Calu3 (cell line): ENCODE measurements at regions not wholly inside any gene's neighbourhood (a gene's known extent, or its start where the extent isn't known, plus 50 kb on each side); places are given as distances from the start of the nearest gene placed in this dataset.

Experiments
- BruUV-seq: library from RNA; stranded (reverse); fragments of 400-500 nt; replicated peaks from 2 replicates; lab custom pipeline; 2021; lab: Mats Ljungman, UMichigan
- CTCF ChIA-PET: fragments of 300-600 bp; sonication (Branson Sonifier 250); formaldehyde crosslinking; loops from one replicate; lab custom pipeline; 2022; ENCODE audit warnings: antibody characterized with exemption; lab: Charles Lee
- DNase-seq: peaks from one replicate; pipeline ENCODE4 v3.0.0; 2022
- H3K27ac Mint-ChIP-seq: one replicate; pipeline ENCODE4 v1.8.0; 2022; ENCODE audit warnings: mixed read lengths; ENCODE audit not compliant: unreplicated experiment
- H3K27me3 Mint-ChIP-seq: one replicate; pipeline ENCODE4 v1.8.0; 2022; ENCODE audit warnings: mixed read lengths; ENCODE audit not compliant: unreplicated experiment
- H3K36me3 Mint-ChIP-seq: one replicate; pipeline ENCODE4 v1.8.0; 2022; ENCODE audit warnings: mild to moderate bottlenecking, moderate library complexity, mixed read lengths; ENCODE audit not compliant: insufficient read depth, unreplicated experiment
- H3K4me1 Mint-ChIP-seq: one replicate; pipeline ENCODE4 v1.8.0; 2022; ENCODE audit warnings: mild to moderate bottlenecking, low read depth, mixed read lengths; ENCODE audit not compliant: unreplicated experiment
- H3K4me3 Mint-ChIP-seq: one replicate; pipeline ENCODE4 v1.8.0; 2022; ENCODE audit warnings: mild to moderate bottlenecking, low read depth, moderate library complexity, mixed read lengths; ENCODE audit not compliant: unreplicated experiment
- H3K9me3 Mint-ChIP-seq: one replicate; pipeline ENCODE4 v1.8.0; 2022; ENCODE audit warnings: low read depth, mixed read lengths; ENCODE audit not compliant: unreplicated experiment
- intact Hi-C: fragments of 100-400 bp; cut with micrococcal nuclease; formaldehyde crosslinking; loops from one replicate; pipeline ENCODE4 v1.10.0; 2022; ENCODE audit not compliant: unreplicated experiment
- TF ChIP-seq, protein P1 (sequence below): fragments of 200-600 bp; IDR thresholded peaks from one replicate; pipeline ENCODE4 v1.8.0; 2022; ENCODE audit warnings: antibody characterized with exemption; ENCODE audit not compliant: unreplicated experiment

DNA sequence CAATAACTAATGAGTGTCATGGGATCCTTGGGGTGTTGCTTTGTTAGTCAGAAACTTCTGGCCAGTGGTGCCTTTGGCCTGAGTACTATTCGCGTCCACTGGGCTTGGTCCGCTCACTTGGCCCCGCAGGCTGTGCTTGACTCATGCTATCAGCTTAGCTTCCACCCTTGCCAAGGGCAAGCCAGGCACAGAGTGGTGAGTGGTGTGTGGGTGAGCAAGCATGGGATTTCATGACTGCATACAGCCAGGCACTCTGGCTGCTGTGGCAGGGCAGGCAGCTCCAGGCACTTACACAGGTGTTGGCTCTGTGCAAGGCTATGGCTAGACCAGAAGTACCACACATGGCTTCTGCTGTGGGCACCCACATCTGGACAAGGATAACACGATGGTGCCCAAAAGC lies 1026.3 kb downstream of the PCDH19 start:
- H3K4me1 Mint-ChIP-seq, result no peaks in the 10 kb centered on the region
- TF ChIP-seq, protein P1, sequence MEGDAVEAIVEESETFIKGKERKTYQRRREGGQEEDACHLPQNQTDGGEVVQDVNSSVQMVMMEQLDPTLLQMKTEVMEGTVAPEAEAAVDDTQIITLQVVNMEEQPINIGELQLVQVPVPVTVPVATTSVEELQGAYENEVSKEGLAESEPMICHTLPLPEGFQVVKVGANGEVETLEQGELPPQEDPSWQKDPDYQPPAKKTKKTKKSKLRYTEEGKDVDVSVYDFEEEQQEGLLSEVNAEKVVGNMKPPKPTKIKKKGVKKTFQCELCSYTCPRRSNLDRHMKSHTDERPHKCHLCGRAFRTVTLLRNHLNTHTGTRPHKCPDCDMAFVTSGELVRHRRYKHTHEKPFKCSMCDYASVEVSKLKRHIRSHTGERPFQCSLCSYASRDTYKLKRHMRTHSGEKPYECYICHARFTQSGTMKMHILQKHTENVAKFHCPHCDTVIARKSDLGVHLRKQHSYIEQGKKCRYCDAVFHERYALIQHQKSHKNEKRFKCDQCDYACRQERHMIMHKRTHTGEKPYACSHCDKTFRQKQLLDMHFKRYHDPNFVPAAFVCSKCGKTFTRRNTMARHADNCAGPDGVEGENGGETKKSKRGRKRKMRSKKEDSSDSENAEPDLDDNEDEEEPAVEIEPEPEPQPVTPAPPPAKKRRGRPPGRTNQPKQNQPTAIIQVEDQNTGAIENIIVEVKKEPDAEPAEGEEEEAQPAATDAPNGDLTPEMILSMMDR, result no peak
- peaks cover 2% of the 10 kb centered on the region for H3K9me3 Mint-ChIP-seq
- no peak for DNase-seq
- intact Hi-C loops, result no loop called here
- H3K4me3 Mint-ChIP-seq, result no peak overlapping the region
- no TSS peak for BruUV-seq
- H3K36me3 Mint-ChIP-seq, result no peaks in the 10 kb centered on the region
- no peaks in the 10 kb centered on the region for H3K27me3 Mint-ChIP-seq
- CTCF ChIA-PET, result no interaction called here
- H3K27ac Mint-ChIP-seq, result no peak overlapping the region

DNA sequence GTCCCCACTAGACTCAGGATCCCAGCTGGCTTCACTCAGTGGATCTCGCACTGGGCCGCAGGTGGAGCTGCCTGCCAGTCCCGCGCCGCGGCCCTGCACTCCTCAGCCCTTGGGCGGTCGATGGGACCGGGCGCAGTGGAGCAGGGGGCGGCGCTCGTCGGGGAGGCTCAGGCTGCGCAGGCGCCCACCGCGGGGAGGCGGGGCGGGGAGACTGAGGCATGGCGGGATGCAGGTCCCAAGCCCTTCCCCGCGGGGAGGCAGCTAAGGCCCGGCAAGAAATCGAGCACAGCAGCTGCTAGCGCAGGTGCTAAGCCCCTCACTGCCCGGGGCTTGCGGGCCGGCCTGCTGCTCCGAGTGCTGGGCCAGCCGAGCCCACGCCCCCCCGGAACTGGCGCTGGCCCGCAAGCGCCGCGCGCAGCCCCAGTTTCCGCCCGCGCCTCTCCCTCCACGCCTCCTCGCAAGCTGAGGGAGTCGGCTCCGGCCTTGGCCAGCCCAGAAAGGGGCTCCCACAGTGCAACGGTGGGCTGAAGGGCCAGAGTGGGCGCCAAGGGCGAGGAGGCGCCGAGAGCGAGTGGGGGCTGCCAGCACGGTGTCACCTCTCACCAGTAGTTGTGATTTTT lies 1038.0 kb downstream of the PCDH19 start:
- TF ChIP-seq, protein P1, result no peak
- H3K4me3 Mint-ChIP-seq, result no peak overlapping the region
- BruUV-seq, result no TSS peak
- CTCF ChIA-PET, result no interaction called here
- intact Hi-C loops, result no loop called here
- DNase-seq, result no peak
- peaks cover 7% of the 10 kb centered on the region for H3K9me3 Mint-ChIP-seq
- no peaks in the 10 kb centered on the region for H3K36me3 Mint-ChIP-seq
- H3K27me3 Mint-ChIP-seq, result no peaks in the 10 kb centered on the region
- no peaks in the 10 kb centered on the region for H3K4me1 Mint-ChIP-seq
- no peak overlapping the region for H3K27ac Mint-ChIP-seq

DNA sequence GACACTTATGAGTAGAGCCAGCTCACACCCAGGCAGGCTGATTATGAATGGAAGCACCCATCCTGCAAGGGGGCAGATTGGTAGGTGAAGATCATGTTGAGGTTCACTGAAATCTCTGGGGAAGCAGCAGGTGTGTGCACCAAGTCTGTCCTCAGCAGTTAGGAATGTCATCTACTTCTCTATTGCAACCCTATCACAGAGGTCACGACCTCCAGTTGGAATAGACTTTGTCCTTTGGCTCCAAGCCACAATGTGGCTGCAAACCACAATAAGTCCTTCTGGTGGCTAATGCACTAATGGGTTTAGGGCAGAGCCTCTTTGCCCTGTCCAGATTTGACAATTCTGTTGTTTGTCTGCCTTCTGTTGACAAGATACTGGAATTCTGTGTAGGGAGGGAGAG lies 1056.7 kb downstream of the PCDH19 start:
- H3K27me3 Mint-ChIP-seq, result no peaks in the 10 kb centered on the region
- intact Hi-C loops, result no loop called here
- H3K9me3 Mint-ChIP-seq, result peaks cover 9% of the 10 kb centered on the region
- no peak overlapping the region for H3K27ac Mint-ChIP-seq
- TF ChIP-seq, protein P1, result no peak
- no peak overlapping the region for H3K4me3 Mint-ChIP-seq
- no peaks in the 10 kb centered on the region for H3K4me1 Mint-ChIP-seq
- DNase-seq, result no peak
- BruUV-seq, result no TSS peak
- CTCF ChIA-PET, result no interaction called here
- H3K36me3 Mint-ChIP-seq, result no peaks in the 10 kb centered on the region

- CTCF ChIA-PET, result no interaction called here
- intact Hi-C loops, result no loop called here
- BruUV-seq, result no TSS peak
- H3K4me1 Mint-ChIP-seq, result no peaks in the 10 kb centered on the region
- no peaks in the 10 kb centered on the region for H3K36me3 Mint-ChIP-seq
- peaks cover 17% of the 10 kb centered on the region for H3K9me3 Mint-ChIP-seq
- H3K27ac Mint-ChIP-seq, result no peak overlapping the region
- no peaks in the 10 kb centered on the region for H3K27me3 Mint-ChIP-seq
- TF ChIP-seq, protein P1, result no peak
- H3K4me3 Mint-ChIP-seq, result no peak overlapping the region
- no peak for DNase-seq
These were observed 1061.8 kb downstream of the PCDH19 start for GRCh38 chrX:99348256-99348655.
